H54 (cell line): ENCODE measurements at regions not wholly inside any gene's neighbourhood (a gene's known extent, or its start where the extent isn't known, plus 50 kb on each side); places are given as distances from the start of the nearest gene placed in this dataset.
A peak's percentile ranks its signal among the peaks of the same experiment; 100 is the strongest.

Experiments used
- DNase-seq: peaks from one replicate; pipeline ENCODE4 v3.0.0; 2011; ENCODE audit warnings: low spot score, mixed read lengths; ENCODE audit not compliant: insufficient read length
- FAIRE-seq: peaks from 3 replicates; lab custom pipeline; 2011; peaks lifted over from hg19 to GRCh38; lab: Jason Lieb, UNC
- POLR2A ChIP-seq: IDR thresholded peaks from 2 replicates; pipeline ENCODE4 v1.6.1; 2011; ENCODE audit warnings: low read depth, mild to moderate bottlenecking, low read length

DNA sequence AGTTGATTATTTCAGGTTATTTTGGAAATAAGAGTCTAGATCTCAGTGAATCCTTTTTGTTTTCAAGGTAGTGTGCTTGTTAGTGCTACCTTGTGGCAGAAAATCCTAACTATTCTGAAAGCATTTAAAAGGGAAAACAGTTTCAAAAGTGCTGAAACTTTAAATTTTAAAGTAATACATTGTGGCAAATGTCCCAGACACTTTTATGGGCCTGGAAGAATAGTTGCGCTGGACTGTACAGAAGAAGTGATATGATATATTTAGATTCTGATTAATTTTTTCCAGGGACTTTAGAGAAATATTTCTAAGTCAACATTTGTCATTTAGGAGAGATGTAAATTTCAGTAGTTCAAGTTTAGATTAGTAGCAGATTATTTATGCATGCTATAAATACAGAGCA lies 96.7 kb upstream of the BMP5 start:
- TF ChIP-seq POLR2A: no peak
- FAIRE-seq (no peak), DNase-seq (no peak)

- FAIRE-seq: peak; percentile 6
- DNase-seq: no peak
- no peak for TF ChIP-seq POLR2A
Observed at GRCh38 chr6:55969526-55969925, 94.1 kb upstream of the BMP5 start.

DNA sequence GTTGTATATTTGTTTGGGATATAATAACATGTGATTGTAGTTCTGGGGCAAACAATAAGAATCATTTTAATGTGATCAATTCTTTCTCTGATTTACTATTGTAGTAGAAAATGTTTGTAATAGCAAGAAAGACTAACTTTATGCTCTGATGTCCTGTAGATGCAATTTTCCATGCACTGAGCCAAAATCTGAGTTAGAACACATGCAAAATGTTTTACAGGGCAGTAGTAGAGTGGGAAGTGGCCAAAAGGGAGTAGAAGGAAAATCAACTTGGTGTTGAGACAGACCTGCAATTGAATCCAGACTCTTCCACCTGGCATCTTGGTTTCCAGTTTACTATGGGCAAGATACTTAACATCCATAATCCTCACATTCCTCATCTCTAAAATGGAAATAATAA lies 93.5 kb upstream of the BMP5 start:
- DNase-seq: no peak
- FAIRE-seq: peak; percentile 48
- no peak for TF ChIP-seq POLR2A

DNA sequence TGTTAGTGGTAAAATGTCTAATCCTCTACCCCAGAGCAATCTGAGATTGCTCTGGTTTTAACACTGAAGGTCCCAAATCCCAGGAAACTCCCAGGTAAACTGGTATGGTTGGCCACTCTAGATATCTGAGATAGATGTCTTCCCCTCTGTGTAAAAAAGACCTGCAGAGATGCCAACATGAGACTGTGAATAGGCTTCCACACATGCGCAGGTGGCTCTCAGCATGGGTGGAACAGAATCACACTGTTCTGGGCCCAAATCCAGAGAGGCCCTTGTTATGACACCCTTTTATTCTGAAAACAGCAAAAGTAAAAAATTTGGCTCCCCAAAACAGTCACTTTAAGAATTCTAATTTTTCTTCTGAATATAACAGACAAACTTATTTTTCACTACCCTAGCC lies 88.7 kb upstream of the BMP5 start:
- no peak for TF ChIP-seq POLR2A
- no peak for FAIRE-seq
- DNase-seq: no peak

DNA sequence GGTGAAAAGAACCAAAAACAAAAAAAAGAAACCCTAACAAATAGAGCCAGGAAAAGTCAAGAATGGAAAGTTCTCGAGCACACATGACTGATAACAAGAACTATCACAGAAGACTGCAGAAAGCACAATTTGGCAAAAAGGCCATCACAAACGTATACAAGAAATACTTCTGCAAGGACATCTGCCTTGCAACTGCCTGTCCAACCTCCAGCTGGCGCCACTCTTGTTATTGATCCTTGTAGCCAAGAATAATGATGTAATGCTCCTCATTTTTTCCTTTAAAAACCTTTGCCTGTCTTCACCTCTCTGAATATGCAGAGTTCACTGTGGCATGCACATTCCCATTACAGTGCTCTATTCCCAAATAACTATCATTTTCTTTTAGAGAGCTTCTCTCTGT lies 87.9 kb upstream of the BMP5 start:
- TF ChIP-seq POLR2A: no peak
- DNase-seq: no peak
- FAIRE-seq: peak; percentile 74

GRCh38 chr6:55960344-55960743 lies 85.0 kb upstream of the BMP5 start:
- DNase-seq (no peak), FAIRE-seq (no peak)
- no peak for TF ChIP-seq POLR2A

- FAIRE-seq (no peak), DNase-seq (no peak)
- no peak for TF ChIP-seq POLR2A
Observed at GRCh38 chr6:55958790-55959189, 83.4 kb upstream of the BMP5 start.

- DNase-seq: no peak
- TF ChIP-seq POLR2A: no peak
- no peak for FAIRE-seq
Observed at GRCh38 chr6:55957961-55958422, 82.6 kb upstream of the BMP5 start.

GRCh38 chr6:55955684-55956083 lies 80.3 kb upstream of the BMP5 start:
- FAIRE-seq (peak; percentile 15), DNase-seq (no peak)
- no peak for TF ChIP-seq POLR2A

GRCh38 chr6:55954436-55954835 lies 79.0 kb upstream of the BMP5 start:
- TF ChIP-seq POLR2A: no peak
- no peak for DNase-seq
- FAIRE-seq: no peak

- no peak for TF ChIP-seq POLR2A
- DNase-seq (peak; percentile 15), FAIRE-seq (peak; percentile 89)
Observed at GRCh38 chr6:55953335-55953734, 77.9 kb upstream of the BMP5 start.

DNA sequence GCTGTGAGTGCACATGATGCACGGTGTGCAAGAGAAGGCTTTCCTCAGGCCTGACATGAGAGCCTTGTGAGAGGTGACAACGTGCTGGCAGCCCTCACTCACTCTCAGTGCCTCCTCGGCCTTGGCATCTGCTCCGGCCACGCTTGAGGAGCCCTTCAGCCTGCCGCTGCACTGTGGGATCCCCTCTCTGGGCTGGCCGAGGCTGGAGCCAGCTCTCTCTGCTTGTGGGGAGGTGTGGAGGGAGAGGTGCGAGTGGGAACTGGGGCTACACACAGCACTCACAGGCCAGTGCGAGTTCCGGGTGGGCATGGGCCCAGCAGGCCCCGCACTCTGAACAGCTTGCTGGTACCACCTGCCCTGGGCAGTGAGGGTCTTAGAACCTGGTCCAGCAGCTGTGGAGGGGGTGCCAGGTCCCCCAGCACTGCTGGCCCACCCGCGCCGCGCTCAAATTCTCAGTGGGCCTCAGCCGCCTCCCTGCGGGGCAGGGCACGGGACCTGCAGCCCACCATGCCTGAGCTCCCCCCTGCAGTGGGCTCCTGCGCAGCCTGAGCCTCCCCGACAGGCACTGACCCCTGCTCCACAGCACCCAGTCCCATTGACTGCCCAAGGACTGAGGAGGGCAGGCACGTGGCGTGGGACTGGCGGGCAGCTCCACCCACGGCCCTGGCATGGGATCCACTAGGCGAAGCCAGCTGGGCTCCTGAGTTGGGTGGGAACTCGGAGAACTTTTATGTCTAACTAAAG lies 74.9 kb upstream of the BMP5 start:
- no peak for TF ChIP-seq POLR2A
- FAIRE-seq (no peak), DNase-seq (no peak)

- no peak for TF ChIP-seq POLR2A
- no peak for FAIRE-seq
- DNase-seq: no peak
Observed at GRCh38 chr6:55943329-55943728, 67.9 kb upstream of the BMP5 start.

GRCh38 chr6:55941702-55942101 lies 66.3 kb upstream of the BMP5 start:
- FAIRE-seq: no peak
- no peak for TF ChIP-seq POLR2A

More at GRCh38 chr6:55941702-55942101, 66.3 kb upstream of the BMP5 start:
- no peak for DNase-seq
